ENCODE measurements at regions not wholly inside any gene's neighbourhood (a gene's known extent, or its start where the extent isn't known, plus 50 kb on each side); places are given as distances from the start of the nearest gene placed in this dataset.

GRCh38 chr9:86515221-86515620 lies 161.0 kb upstream of the TUT7 start:
- no peak for TF ChIP-seq CTCF (conservative IDR thresholded peaks at IDR 0.05; ENCODE audit: low read depth, low read length)
- TF ChIP-seq, protein P1, sequence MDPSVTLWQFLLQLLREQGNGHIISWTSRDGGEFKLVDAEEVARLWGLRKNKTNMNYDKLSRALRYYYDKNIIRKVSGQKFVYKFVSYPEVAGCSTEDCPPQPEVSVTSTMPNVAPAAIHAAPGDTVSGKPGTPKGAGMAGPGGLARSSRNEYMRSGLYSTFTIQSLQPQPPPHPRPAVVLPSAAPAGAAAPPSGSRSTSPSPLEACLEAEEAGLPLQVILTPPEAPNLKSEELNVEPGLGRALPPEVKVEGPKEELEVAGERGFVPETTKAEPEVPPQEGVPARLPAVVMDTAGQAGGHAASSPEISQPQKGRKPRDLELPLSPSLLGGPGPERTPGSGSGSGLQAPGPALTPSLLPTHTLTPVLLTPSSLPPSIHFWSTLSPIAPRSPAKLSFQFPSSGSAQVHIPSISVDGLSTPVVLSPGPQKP (IDR thresholded peaks at IDR 0.05; ENCODE audit: borderline replicate concordance, low read depth, low read length) = no peak
